Heart right ventricle (tissue), 16 donors: ENCODE measurements at regions not wholly inside any gene's neighbourhood (a gene's known extent, or its start where the extent isn't known, plus 50 kb on each side); places are given as distances from the start of the nearest gene placed in this dataset.

Experiments used
- ATAC-seq, 8 donors: fragments of 200-7000 bp; cut with Tn5 transposase; one replicate each; pipeline ENCODE4 v1.9.1; 2020; ENCODE audit warnings: mild to moderate bottlenecking in 8 of 8, moderate library complexity in 8 of 8, moderate number of reproducible peaks in 1 of 8
- DNase-seq, 2 donors: peaks; one replicate each; pipeline ENCODE4 v3.0.0-alpha.2; 2020
- H3K27ac ChIP-seq, 10 donors: fragments of 200-600 bp; sonication (generic) in 2 of 10; one replicate each; pipeline versions ENCODE4 v1.5.0 to v1.8.0; 2020 to 2022; ENCODE audit warnings: mild to moderate bottlenecking in 3 of 10
- H3K27me3 ChIP-seq, 7 donors: fragments of 200-600 bp; one replicate each; pipeline ENCODE4 v1.8.0; 2021 to 2022; ENCODE audit warnings: mild to moderate bottlenecking in 2 of 7
- H3K36me3 ChIP-seq, 9 donors: fragments of 200-600 bp; sonication (generic) in 1 of 9; one replicate each; pipeline versions ENCODE4 v1.5.0 to v1.8.0; 2020 to 2022; ENCODE audit warnings: mild to moderate bottlenecking in 2 of 9
- H3K4me1 ChIP-seq, 9 donors: fragments of 200-600 bp; sonication (generic) in 1 of 9; one replicate each; pipeline versions ENCODE4 v1.5.0 to v1.8.0; 2020 to 2022; ENCODE audit warnings: mild to moderate bottlenecking in 4 of 9
- H3K4me3 ChIP-seq, 10 donors: fragments of 200-600 bp; sonication (generic) in 2 of 10; one replicate each; pipeline versions ENCODE4 v1.5.0 to v1.8.0; 2020 to 2022; ENCODE audit warnings: mild to moderate bottlenecking in 7 of 10, moderate library complexity in 2 of 10
- H3K9me3 ChIP-seq, 11 donors: fragments of 200-600 bp in 10 of 11; sonication (generic) in 2 of 11; one replicate each; pipeline versions ENCODE4 v1.5.0 to v1.8.0; 2013 to 2022; ENCODE audit warnings: mild to moderate bottlenecking in 2 of 11, control low read depth in 1 of 11, moderate library complexity in 1 of 11
- CTCF ChIP-seq, 9 donors: fragments of 200-600 bp; sonication (generic) in 2 of 9; IDR thresholded peaks; one replicate each; pipeline versions ENCODE4 v1.5.0 to v1.8.0; 2021 to 2022; ENCODE audit warnings: antibody characterized with exemption in 9 of 9, mild to moderate bottlenecking in 5 of 9, moderate library complexity in 1 of 9
- WGBS, 2 donors: extraction: QIAGEN DNeasy Blood & Tissue Kit; methylation state at CpG; one replicate each; pipeline ENCODE4 v1.1.7; 2013; ENCODE audit warnings: inconsistent platforms in 1 of 2; 5-methylcytosine and 5-hydroxymethylcytosine counted together
- intact Hi-C, 10 donors: fragments of 100-400 bp; cut with DNase I; formaldehyde crosslinking; loops; one replicate each; pipeline versions ENCODE4 v1.11.1 to v1.14.2; 2022
- donor health status: Arrhythmogenic right ventricular cardiomyopathy.
- donor health status: ischemic (EF 13 %, LVEDD 7.1; RV severe dilation, severe dysfunction).
- donor health status: healthy with polysubstance abuse.
- donor health status: DM: no; HTN: yes; CAD: no.
- donor health status: DM: no; HTN: no; CAD: no.
- donor health status: ischemic (EF 25% LVEDD 6.9; RV normal size, moderate dysfunction).
- donor health status: ischemic (EF 25% LVEDD 5.7; RV mildly dilated, moderate dysfunction).
- donor health status: healthy.
- donor health status: DM: yes; HTN: yes; CAD: no.
- donor health status: Ischemic cardiomyopathy.
- donor health status: ischemic (EF 35%, LVEDD 5.7; RV mildly dilated, moderate dysfunction).
- donor health status: nonischemic (EF 11% LVEDD 7.7; RV severe dilation, severe dysfunction).
- donor health status: DM: yes; HTN: yes; CAD: no.
- donor health status: PGD.
- donor health status: ischemic (EF 29% LVEDD 5.4; RV normal size, mild dysfunction).
- donor health status: nonischemic (EF 23%, LVEDD 6.1; RV moderate dilation, normal function).

- WGBS, 2 donors = 28 to 50% methylated on average over 3 of the region's 3 CpGs
- H3K27ac ChIP-seq = peak overlapping the region in 5 of 10 donors; percentile 3 to 52 (median 19)
- H3K27me3 ChIP-seq = no peaks in the 10 kb centered on the region
- DNase-seq = no peak
- H3K4me1 ChIP-seq = peaks cover 0 to 36% (median 9%) of the 10 kb centered on the region in 9 donors
- no peak overlapping the region for H3K4me3 ChIP-seq
- intact Hi-C loops = no loop called here
- TF ChIP-seq CTCF (IDR thresholded peaks at IDR 0.05) = no peak
- H3K36me3 ChIP-seq = no peaks in the 10 kb centered on the region
- no peaks in the 10 kb centered on the region for H3K9me3 ChIP-seq
- peak in 7 of 8 donors; percentile 34 to 98 (median 56) for ATAC-seq
These were observed 344.3 kb downstream of the ZNF608 start for GRCh38 chr5:124402144-124402581.

GRCh38 chr5:124401476-124402143 lies 344.8 kb downstream of the ZNF608 start:
- no peak for TF ChIP-seq CTCF (IDR thresholded peaks at IDR 0.05)
- peak overlapping the region in 5 of 10 donors; percentile 3 to 52 (median 19) for H3K27ac ChIP-seq
- intact Hi-C loops = no loop called here
- DNase-seq = no peak
- no peaks in the 10 kb centered on the region for H3K36me3 ChIP-seq
- no peaks in the 10 kb centered on the region for H3K9me3 ChIP-seq
- H3K27me3 ChIP-seq = no peaks in the 10 kb centered on the region
- ATAC-seq = peak in 1 of 8 donors; percentile 12
- WGBS, 2 donors = 62 to 77% methylated on average over 6 of the region's 6 CpGs
- H3K4me1 ChIP-seq = peaks cover 0 to 39% (median 9%) of the 10 kb centered on the region in 9 donors
- no peak overlapping the region for H3K4me3 ChIP-seq

DNA sequence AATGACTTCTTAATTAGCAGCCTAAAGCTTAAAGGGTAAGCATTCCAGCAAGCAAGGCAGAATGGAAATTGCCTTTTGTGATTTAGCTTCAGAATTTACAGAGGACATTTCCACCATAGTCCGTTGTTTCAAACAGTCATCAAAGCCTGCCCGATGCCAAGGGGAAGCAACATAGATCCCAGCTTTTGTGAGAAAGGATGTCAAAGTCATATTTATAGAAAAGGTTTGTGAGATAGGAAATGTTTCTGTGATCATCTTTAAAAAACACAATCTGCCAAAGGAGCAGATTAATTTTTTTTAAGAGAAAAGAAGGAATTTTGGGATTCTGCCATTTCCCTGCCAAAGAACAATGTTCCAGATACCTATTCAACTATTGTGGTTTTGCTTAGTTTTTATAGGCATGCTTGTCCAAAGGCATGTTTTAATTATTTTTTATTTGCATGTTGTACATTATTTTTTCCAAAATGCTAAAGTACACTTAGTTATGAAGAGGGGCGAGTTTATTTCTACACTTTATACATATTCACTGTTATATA lies 346.9 kb downstream of the ZNF608 start:
- no peak for TF ChIP-seq CTCF (IDR thresholded peaks at IDR 0.05)
- no peaks in the 10 kb centered on the region for H3K36me3 ChIP-seq
- intact Hi-C loops = no loop called here
- H3K27ac ChIP-seq = peak overlapping the region in 1 of 10 donors; percentile 18
- H3K4me1 ChIP-seq = peaks cover 0 to 40% (median 9%) of the 10 kb centered on the region in 9 donors
- H3K9me3 ChIP-seq = no peaks in the 10 kb centered on the region
- no peak for DNase-seq
- H3K4me3 ChIP-seq = no peak overlapping the region
- WGBS, 2 donors = 65 to 71% methylated on average over 3 of the region's 3 CpGs
- ATAC-seq = peak in 1 of 8 donors; percentile 24
- H3K27me3 ChIP-seq = no peaks in the 10 kb centered on the region

DNA sequence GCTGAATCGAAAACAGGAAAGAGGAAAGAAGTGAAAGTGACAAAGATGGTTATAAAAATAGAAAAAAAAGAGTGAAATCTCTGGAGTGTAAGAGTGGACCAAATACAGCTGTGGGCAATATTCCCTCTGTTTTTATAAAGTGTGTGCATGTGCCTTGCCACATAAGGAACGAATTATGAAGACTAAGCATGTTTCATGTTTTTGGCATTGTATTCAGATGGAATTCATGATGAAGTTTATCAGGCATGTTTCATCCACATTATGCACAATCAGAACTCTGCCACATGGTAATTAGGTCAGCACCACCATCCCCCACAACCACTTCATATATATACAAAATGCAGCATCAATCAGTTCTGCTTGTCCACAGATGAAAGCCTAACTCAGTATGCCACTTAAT lies 348.0 kb downstream of the ZNF608 start:
- TF ChIP-seq CTCF (IDR thresholded peaks at IDR 0.05) = no peak
- Histone ChIP-seq H3K4me1 (peaks cover 0 to 37% (median 9%) of the 10 kb centered on the region in 9 donors), H3K36me3 (no peaks in the 10 kb centered on the region), H3K27ac (no peak overlapping the region), H3K27me3 (no peaks in the 10 kb centered on the region), H3K4me3 (no peak overlapping the region), H3K9me3 (no peaks in the 10 kb centered on the region)
- intact Hi-C loops = no loop called here
- 63 to 71% methylated on average over 2 of the region's 2 CpGs for WGBS, 2 donors
- no peak for DNase-seq
- ATAC-seq = no peak
